Progenitor cell of endocrine pancreas (in vitro differentiated cells): ENCODE measurements at regions not wholly inside any gene's neighbourhood (a gene's known extent, or its start where the extent isn't known, plus 50 kb on each side); places are given as distances from the start of the nearest gene placed in this dataset.

Experiments
- DNase-seq: peaks from one replicate; pipeline ENCODE4 v3.0.0; 2021; ENCODE audit warnings: low spot score; ENCODE audit not compliant: unreplicated experiment
- H3K27ac Mint-ChIP-seq: 2 replicates; pipeline ENCODE4 v1.8.0; 2021; ENCODE audit warnings: mild to moderate bottlenecking, moderate library complexity, mixed read lengths
- H3K27me3 Mint-ChIP-seq: 2 replicates; pipeline ENCODE4 v1.8.0; 2021; ENCODE audit warnings: mixed read lengths
- H3K36me3 Mint-ChIP-seq: 2 replicates; pipeline ENCODE4 v1.8.0; 2022; ENCODE audit warnings: mixed read lengths; ENCODE audit not compliant: insufficient read depth
- H3K4me1 Mint-ChIP-seq: 2 replicates; pipeline ENCODE4 v1.8.0; 2021; ENCODE audit warnings: low read depth, mixed read lengths
- H3K4me3 Mint-ChIP-seq: 2 replicates; pipeline ENCODE4 v1.8.0; 2021; ENCODE audit warnings: low read depth, mild to moderate bottlenecking, moderate library complexity, mixed read lengths
- H3K9me3 Mint-ChIP-seq: 2 replicates; pipeline ENCODE4 v1.8.0; 2021; ENCODE audit warnings: low read depth, mixed read lengths
- CTCF ChIP-seq: fragments of 200-600 bp; sonication (generic); IDR thresholded peaks from one replicate; pipeline ENCODE4 v1.5.0; 2021; ENCODE audit warnings: antibody characterized with exemption, mild to moderate bottlenecking; ENCODE audit not compliant: unreplicated experiment

- DNase-seq = no peak
- no peak for TF ChIP-seq CTCF
- no peak overlapping the region for H3K27ac Mint-ChIP-seq
Measured at GRCh38 chr14:97070259-97070658, 273.1 kb downstream of the VRK1 start.

GRCh38 chr14:97071177-97071576 is 274.0 kb downstream of the VRK1 start:
- H3K9me3 Mint-ChIP-seq = no peaks in the 10 kb centered on the region
- H3K4me1 Mint-ChIP-seq = no peaks in the 10 kb centered on the region
- no peaks in the 10 kb centered on the region for H3K36me3 Mint-ChIP-seq
- peaks cover 27% of the 10 kb centered on the region for H3K27me3 Mint-ChIP-seq
- no peak for DNase-seq
- no peak overlapping the region for H3K27ac Mint-ChIP-seq
- TF ChIP-seq CTCF = no peak
- no peak overlapping the region for H3K4me3 Mint-ChIP-seq

More at GRCh38 chr14:97070259-97070658, 273.1 kb downstream of the VRK1 start:
- H3K4me3 Mint-ChIP-seq = no peak overlapping the region
- H3K36me3 Mint-ChIP-seq = no peaks in the 10 kb centered on the region
- no peaks in the 10 kb centered on the region for H3K4me1 Mint-ChIP-seq
- H3K27me3 Mint-ChIP-seq = peaks cover 32% of the 10 kb centered on the region
- H3K9me3 Mint-ChIP-seq = no peaks in the 10 kb centered on the region

GRCh38 chr14:97073622-97074021 is 276.4 kb downstream of the VRK1 start:
- no peaks in the 10 kb centered on the region for H3K9me3 Mint-ChIP-seq
- no peak overlapping the region for H3K27ac Mint-ChIP-seq
- no peak for TF ChIP-seq CTCF
- DNase-seq = no peak
- H3K4me3 Mint-ChIP-seq = no peak overlapping the region
- H3K36me3 Mint-ChIP-seq = no peaks in the 10 kb centered on the region
- H3K4me1 Mint-ChIP-seq = no peaks in the 10 kb centered on the region
- H3K27me3 Mint-ChIP-seq = peaks cover 17% of the 10 kb centered on the region

GRCh38 chr14:97074456-97074855 is 277.3 kb downstream of the VRK1 start:
- peaks cover 17% of the 10 kb centered on the region for H3K27me3 Mint-ChIP-seq
- no peaks in the 10 kb centered on the region for H3K4me1 Mint-ChIP-seq
- H3K9me3 Mint-ChIP-seq = no peaks in the 10 kb centered on the region
- DNase-seq = no peak
- no peak overlapping the region for H3K4me3 Mint-ChIP-seq
- H3K27ac Mint-ChIP-seq = no peak overlapping the region
- no peaks in the 10 kb centered on the region for H3K36me3 Mint-ChIP-seq
- TF ChIP-seq CTCF = no peak

GRCh38 chr14:97074856-97075255 is 277.7 kb downstream of the VRK1 start:
- Mint-ChIP-seq H3K4me3 (no peak overlapping the region), H3K4me1 (no peaks in the 10 kb centered on the region), H3K27me3 (peaks cover 17% of the 10 kb centered on the region), H3K36me3 (no peaks in the 10 kb centered on the region), H3K27ac (no peak overlapping the region), H3K9me3 (no peaks in the 10 kb centered on the region)
- TF ChIP-seq CTCF = no peak
- DNase-seq = no peak

GRCh38 chr14:97077253-97077653 is 280.1 kb downstream of the VRK1 start:
- H3K36me3 Mint-ChIP-seq = no peaks in the 10 kb centered on the region
- H3K27me3 Mint-ChIP-seq = peaks cover 18% of the 10 kb centered on the region
- DNase-seq = no peak
- no peaks in the 10 kb centered on the region for H3K4me1 Mint-ChIP-seq
- H3K4me3 Mint-ChIP-seq = no peak overlapping the region
- H3K9me3 Mint-ChIP-seq = no peaks in the 10 kb centered on the region
- TF ChIP-seq CTCF = no peak
- no peak overlapping the region for H3K27ac Mint-ChIP-seq
